Dendritic cell treated with granulocyte-macrophage colony-stimulating factor and Interleukin-4, amounts not matched to agents 40 ng/mL and 50 ng/mL, for 4 days (primary cell): ENCODE measurements at regions not wholly inside any gene's neighbourhood (a gene's known extent, or its start where the extent isn't known, plus 50 kb on each side); places are given as distances from the start of the nearest gene placed in this dataset.

Source experiments
- H3K27ac Mint-ChIP-seq: one replicate; pipeline ENCODE4 v1.8.0; 2022; ENCODE audit warnings: mild to moderate bottlenecking, mixed read lengths
- H3K27me3 Mint-ChIP-seq: one replicate; pipeline ENCODE4 v1.8.0; 2022; ENCODE audit warnings: mild to moderate bottlenecking, mixed read lengths
- H3K36me3 Mint-ChIP-seq: one replicate; pipeline ENCODE4 v1.8.0; 2022; ENCODE audit warnings: low read depth, mixed read lengths
- H3K4me1 Mint-ChIP-seq: one replicate; pipeline ENCODE4 v1.8.0; 2022; ENCODE audit warnings: low read depth, mixed read lengths
- H3K4me3 Mint-ChIP-seq: one replicate; pipeline ENCODE4 v1.8.0; 2022; ENCODE audit warnings: mild to moderate bottlenecking, moderate library complexity, mixed read lengths
- H3K9me3 Mint-ChIP-seq: one replicate; pipeline ENCODE4 v1.8.0; 2022; ENCODE audit warnings: mixed read lengths
- intact Hi-C: fragments of 100-400 bp; cut with micrococcal nuclease; formaldehyde crosslinking; loops from one replicate; pipeline ENCODE4 v1.15.0; 2022

DNA sequence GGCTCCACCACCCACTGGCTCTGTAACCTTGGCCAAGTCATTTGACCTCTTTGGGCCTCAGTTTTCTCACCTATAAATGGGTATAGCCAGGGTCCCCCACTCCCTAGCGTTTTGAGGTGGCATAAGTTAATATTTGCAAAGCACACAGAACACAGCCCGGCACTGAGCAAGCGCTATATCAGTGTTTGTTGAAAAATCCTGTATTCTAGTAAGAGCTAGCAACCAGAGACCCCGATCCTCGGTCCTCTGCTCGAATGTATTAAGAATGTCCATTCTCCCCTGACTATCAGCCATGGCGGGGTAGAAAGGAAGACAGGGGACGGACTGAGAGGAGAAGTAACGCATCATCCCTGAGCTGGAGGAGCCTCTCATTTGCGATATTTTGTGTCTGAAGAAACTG lies 131.2 kb downstream of the IRF8 start:
- H3K36me3 Mint-ChIP-seq = no peaks in the 10 kb centered on the region
- peaks cover 56% of the 10 kb centered on the region for H3K27me3 Mint-ChIP-seq
- H3K4me3 Mint-ChIP-seq = no peak overlapping the region
- intact Hi-C loops = no loop called here
- H3K27ac Mint-ChIP-seq = no peak overlapping the region
- peaks cover 5% of the 10 kb centered on the region for H3K9me3 Mint-ChIP-seq
- H3K4me1 Mint-ChIP-seq = no peaks in the 10 kb centered on the region

DNA sequence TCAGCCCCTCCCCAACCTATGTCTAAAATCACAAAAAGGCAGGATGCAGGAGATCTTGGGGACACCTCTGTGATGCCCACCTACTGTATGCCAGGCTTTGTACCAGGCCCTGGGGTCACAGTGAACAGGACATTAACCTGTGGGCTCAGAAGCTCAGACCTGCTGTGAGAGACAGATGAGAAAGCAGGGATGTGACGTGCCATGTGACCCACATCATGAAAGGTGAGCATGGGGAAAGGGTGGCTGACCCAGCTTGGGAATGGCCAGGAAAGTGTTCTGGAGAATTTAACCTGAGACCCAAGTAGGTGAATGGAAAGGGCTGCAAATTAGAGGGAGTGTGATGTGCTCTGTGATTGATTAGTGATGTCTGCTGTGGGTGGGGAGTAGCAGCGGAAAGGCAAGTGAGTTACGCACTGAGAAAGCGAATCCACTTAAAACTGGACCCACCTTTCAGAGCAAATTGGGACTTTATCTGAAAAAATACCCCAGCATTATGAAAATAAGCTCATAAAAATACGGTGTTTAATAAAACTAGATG lies 132.2 kb downstream of the IRF8 start:
- Mint-ChIP-seq H3K4me1 (no peaks in the 10 kb centered on the region), H3K4me3 (no peak overlapping the region), H3K9me3 (no peaks in the 10 kb centered on the region), H3K27me3 (peaks cover 49% of the 10 kb centered on the region), H3K27ac (no peak overlapping the region), H3K36me3 (no peaks in the 10 kb centered on the region)
- intact Hi-C loops = no loop called here

- Mint-ChIP-seq H3K9me3 (no peaks in the 10 kb centered on the region), H3K27me3 (peaks cover 47% of the 10 kb centered on the region), H3K27ac (no peak overlapping the region), H3K4me3 (no peak overlapping the region), H3K36me3 (no peaks in the 10 kb centered on the region), H3K4me1 (no peaks in the 10 kb centered on the region)
- intact Hi-C loops = no loop called here
These were observed 134.1 kb downstream of the IRF8 start for GRCh38 chr16:86033016-86033474.

DNA sequence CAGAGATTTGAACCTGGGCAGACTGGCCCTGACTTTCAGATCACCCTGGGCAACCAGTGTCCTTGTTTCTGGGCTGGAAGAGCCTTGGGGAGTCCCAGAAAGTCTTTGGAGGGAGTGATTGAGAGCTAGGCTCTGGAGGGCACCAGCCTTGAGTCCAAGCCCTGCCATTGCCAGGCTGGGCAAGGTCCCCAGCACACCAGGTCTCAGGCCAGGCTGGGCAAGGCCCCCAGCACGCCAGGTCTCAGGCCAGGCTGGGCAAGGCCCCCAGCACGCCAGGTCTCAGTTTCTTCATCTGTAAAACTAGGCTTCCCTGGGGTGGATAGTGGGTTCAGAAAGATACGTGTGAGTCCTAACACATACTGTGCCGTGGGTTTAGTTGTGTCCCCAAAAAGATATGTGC lies 135.0 kb downstream of the IRF8 start:
- Mint-ChIP-seq H3K9me3 (no peaks in the 10 kb centered on the region), H3K36me3 (no peaks in the 10 kb centered on the region), H3K4me3 (no peak overlapping the region), H3K27ac (no peak overlapping the region), H3K27me3 (peaks cover 39% of the 10 kb centered on the region), H3K4me1 (no peaks in the 10 kb centered on the region)
- intact Hi-C loops = no loop called here

DNA sequence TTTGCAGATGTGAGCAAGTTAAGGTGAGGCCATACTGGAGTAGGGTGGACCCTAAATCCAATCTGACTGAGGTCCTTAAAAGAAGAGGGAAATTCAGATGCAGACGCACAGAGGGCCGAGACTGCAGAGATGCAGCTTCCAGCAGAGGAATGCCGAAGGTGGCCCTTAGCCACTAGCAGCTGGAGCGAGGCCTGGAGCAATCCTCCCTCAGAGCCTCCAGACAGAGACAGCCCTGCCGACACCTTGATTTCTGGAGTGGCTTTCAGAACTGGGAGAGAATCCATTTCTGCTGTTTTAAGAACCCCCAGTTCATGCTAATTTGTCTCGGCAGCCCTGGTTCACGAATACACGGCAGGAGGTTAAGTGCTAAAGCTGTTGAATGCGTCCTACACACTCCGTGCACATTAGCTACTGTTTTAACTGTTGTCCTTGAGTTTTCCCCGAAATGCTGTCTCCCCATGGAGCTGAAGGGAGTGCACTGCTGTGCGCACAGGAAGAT lies 135.5 kb downstream of the IRF8 start:
- H3K9me3 Mint-ChIP-seq = no peaks in the 10 kb centered on the region
- no peak overlapping the region for H3K27ac Mint-ChIP-seq

GRCh38 chr16:86035906-86036305 lies 136.9 kb downstream of the IRF8 start:
- intact Hi-C loops = no loop called here
- no peak overlapping the region for H3K27ac Mint-ChIP-seq
- H3K4me1 Mint-ChIP-seq = no peaks in the 10 kb centered on the region
- no peaks in the 10 kb centered on the region for H3K9me3 Mint-ChIP-seq
- H3K36me3 Mint-ChIP-seq = no peaks in the 10 kb centered on the region
- H3K27me3 Mint-ChIP-seq = peaks cover 29% of the 10 kb centered on the region
- no peak overlapping the region for H3K4me3 Mint-ChIP-seq

More for the DNA sequence above, 135.5 kb downstream of the IRF8 start:
- Mint-ChIP-seq H3K4me1 (no peaks in the 10 kb centered on the region), H3K27me3 (peaks cover 34% of the 10 kb centered on the region), H3K36me3 (no peaks in the 10 kb centered on the region), H3K4me3 (no peak overlapping the region)
- intact Hi-C loops = no loop called here

- H3K4me1 Mint-ChIP-seq = no peaks in the 10 kb centered on the region
- H3K27ac Mint-ChIP-seq = no peak overlapping the region
- intact Hi-C loops = no loop called here
- no peaks in the 10 kb centered on the region for H3K9me3 Mint-ChIP-seq
- no peaks in the 10 kb centered on the region for H3K36me3 Mint-ChIP-seq
- peaks cover 12% of the 10 kb centered on the region for H3K27me3 Mint-ChIP-seq
- no peak overlapping the region for H3K4me3 Mint-ChIP-seq
These were observed 139.3 kb downstream of the IRF8 start for GRCh38 chr16:86037999-86038925.

GRCh38 chr16:86038926-86039310 lies 140.0 kb downstream of the IRF8 start:
- no peak overlapping the region for H3K4me3 Mint-ChIP-seq
- intact Hi-C loops = no loop called here
- no peaks in the 10 kb centered on the region for H3K4me1 Mint-ChIP-seq
- H3K27ac Mint-ChIP-seq = no peak overlapping the region
- H3K27me3 Mint-ChIP-seq = peaks cover 11% of the 10 kb centered on the region
- H3K9me3 Mint-ChIP-seq = no peaks in the 10 kb centered on the region
- no peaks in the 10 kb centered on the region for H3K36me3 Mint-ChIP-seq

- intact Hi-C loops = no loop called here
- H3K9me3 Mint-ChIP-seq = no peaks in the 10 kb centered on the region
- no peak overlapping the region for H3K27ac Mint-ChIP-seq
- H3K4me1 Mint-ChIP-seq = no peaks in the 10 kb centered on the region
- H3K27me3 Mint-ChIP-seq = peaks cover 14% of the 10 kb centered on the region
- H3K4me3 Mint-ChIP-seq = no peak overlapping the region
- no peaks in the 10 kb centered on the region for H3K36me3 Mint-ChIP-seq
These were observed 140.6 kb downstream of the IRF8 start for GRCh38 chr16:86039606-86040005.

DNA sequence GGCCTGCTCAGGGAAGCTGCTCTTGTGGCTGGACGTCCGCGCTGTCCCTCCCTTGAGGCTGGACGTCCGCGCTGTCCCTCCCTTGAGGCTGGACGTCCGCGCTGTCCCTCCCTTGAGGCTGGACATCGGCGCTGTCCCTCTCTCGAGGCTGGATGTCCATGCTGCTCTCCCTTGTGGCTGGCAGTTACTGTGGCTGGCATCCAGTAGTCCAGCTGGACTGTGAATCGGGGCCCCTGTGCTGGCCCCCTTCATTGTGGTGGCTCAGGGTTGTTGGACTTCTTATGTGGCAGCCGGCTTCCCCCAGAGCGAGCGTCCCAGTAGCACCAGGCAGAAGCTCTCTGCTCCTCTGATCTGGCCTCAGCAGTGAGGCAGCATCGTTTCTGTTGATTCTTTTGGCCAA lies 141.5 kb downstream of the IRF8 start:
- no peaks in the 10 kb centered on the region for H3K9me3 Mint-ChIP-seq
- no peak overlapping the region for H3K27ac Mint-ChIP-seq
- intact Hi-C loops = no loop called here
- H3K4me3 Mint-ChIP-seq = no peak overlapping the region
- no peaks in the 10 kb centered on the region for H3K36me3 Mint-ChIP-seq
- H3K27me3 Mint-ChIP-seq = peaks cover 21% of the 10 kb centered on the region
- H3K4me1 Mint-ChIP-seq = no peaks in the 10 kb centered on the region

- intact Hi-C loops = no loop called here
- Mint-ChIP-seq H3K36me3 (no peaks in the 10 kb centered on the region), H3K27ac (no peak overlapping the region), H3K27me3 (peaks cover 24% of the 10 kb centered on the region), H3K4me1 (no peaks in the 10 kb centered on the region), H3K4me3 (no peak overlapping the region), H3K9me3 (no peaks in the 10 kb centered on the region)
These were observed 142.3 kb downstream of the IRF8 start for GRCh38 chr16:86041215-86041614.

GRCh38 chr16:86041807-86042206 lies 142.8 kb downstream of the IRF8 start:
- Mint-ChIP-seq H3K27me3 (peaks cover 28% of the 10 kb centered on the region), H3K4me3 (no peak overlapping the region), H3K9me3 (no peaks in the 10 kb centered on the region), H3K36me3 (no peaks in the 10 kb centered on the region), H3K27ac (no peak overlapping the region), H3K4me1 (no peaks in the 10 kb centered on the region)
- intact Hi-C loops = no loop called here

DNA sequence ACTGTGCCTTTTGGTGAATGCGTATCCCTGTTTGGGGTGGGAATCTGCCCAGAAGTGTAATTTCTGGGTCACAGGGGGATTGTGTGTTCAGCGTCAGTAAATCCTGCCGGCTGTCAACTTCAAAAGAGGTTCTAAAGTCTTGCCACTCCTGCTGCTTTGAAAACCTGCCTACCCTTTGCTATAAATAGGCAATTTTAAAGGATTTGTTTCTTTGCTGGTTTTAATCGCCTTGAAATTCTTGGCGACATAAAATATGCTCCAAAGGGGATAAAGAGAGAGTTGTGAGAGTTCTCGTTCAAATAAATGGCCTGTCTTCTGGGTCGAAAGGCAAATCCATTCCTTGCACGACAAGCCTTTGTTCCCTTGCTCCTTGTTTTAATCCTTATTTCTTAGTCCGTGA lies 143.4 kb downstream of the IRF8 start:
- Mint-ChIP-seq H3K9me3 (no peaks in the 10 kb centered on the region), H3K4me3 (no peak overlapping the region), H3K27me3 (peaks cover 34% of the 10 kb centered on the region), H3K36me3 (no peaks in the 10 kb centered on the region), H3K4me1 (no peaks in the 10 kb centered on the region), H3K27ac (no peak overlapping the region)
- intact Hi-C loops = no loop called here

DNA sequence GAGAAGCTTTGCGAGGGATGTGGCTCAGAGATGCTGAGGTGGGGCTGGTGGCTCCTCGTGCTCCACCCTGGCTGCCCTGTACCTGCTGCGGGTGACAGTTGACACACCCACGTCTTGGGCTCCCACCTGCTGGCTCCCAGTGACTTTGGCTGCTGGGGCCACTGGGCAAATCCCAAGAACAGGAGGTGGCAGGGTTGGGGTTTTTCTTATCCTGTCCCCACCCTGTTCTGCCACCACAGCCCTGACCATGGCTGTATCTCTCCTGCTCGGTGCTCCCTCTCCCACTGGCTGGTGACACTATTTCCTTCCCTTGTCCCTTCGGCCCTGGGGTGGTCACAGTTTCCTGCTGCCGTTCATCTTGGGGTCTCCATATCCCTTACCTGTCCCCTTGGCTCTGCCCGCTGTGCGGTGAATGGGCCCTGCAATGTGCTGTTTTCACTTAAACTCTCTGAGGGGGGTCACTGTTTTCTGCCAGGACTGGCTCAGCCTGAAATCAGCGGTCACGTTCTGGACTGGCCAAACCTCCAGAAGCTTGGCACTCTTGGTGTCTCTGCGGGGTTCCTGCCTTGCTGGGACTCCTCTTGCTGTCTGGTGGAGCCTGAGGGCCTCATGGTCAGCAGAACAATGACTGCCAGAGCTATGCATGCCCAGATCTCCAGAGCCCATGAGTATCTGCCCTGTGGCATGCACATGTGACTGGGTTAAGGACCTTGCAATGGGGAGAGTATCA lies 144.2 kb downstream of the IRF8 start:
- H3K9me3 Mint-ChIP-seq = no peaks in the 10 kb centered on the region
- H3K36me3 Mint-ChIP-seq = no peaks in the 10 kb centered on the region
- H3K4me1 Mint-ChIP-seq = no peaks in the 10 kb centered on the region
- H3K27ac Mint-ChIP-seq = no peak overlapping the region
- intact Hi-C loops = no loop called here
- no peak overlapping the region for H3K4me3 Mint-ChIP-seq
- peaks cover 41% of the 10 kb centered on the region for H3K27me3 Mint-ChIP-seq
